A673 (cell line): ENCODE measurements at regions not wholly inside any gene's neighbourhood (a gene's known extent, or its start where the extent isn't known, plus 50 kb on each side); places are given as distances from the start of the nearest gene placed in this dataset.

Source experiments
- CTCF ChIP-seq: fragments of 300-800, 200-600 bp; sonication (generic); conservative IDR thresholded peaks from 2 replicates; pipeline ENCODE4 v1.5.1; 2017; ENCODE audit warnings: low read depth, mild to moderate bottlenecking, antibody characterized with exemption, low read length, moderate library complexity, mixed read lengths
- EZH2 ChIP-seq: fragments of 200-600 bp; sonication (generic); IDR thresholded peaks from 2 replicates; pipeline ENCODE4 v1.6.1; 2017; ENCODE audit warnings: borderline replicate concordance, low read depth, mild to moderate bottlenecking, mixed read lengths, antibody characterized with exemption, low read length; ENCODE audit not compliant: poor library complexity, severe bottlenecking

- no peak for TF ChIP-seq CTCF
- TF ChIP-seq EZH2 = no peak
Measured at GRCh38 chr16:73747328-73747727, 549.3 kb upstream of the PSMD7 start.
